Astrocyte of the spinal cord (primary cell): ENCODE measurements at regions not wholly inside any gene's neighbourhood (a gene's known extent, or its start where the extent isn't known, plus 50 kb on each side); places are given as distances from the start of the nearest gene placed in this dataset.

Experiments
- DNase-seq: peaks from one replicate; pipeline ENCODE4 v3.0.0; 2011; ENCODE audit warnings: low read depth, low spot score
- H3K4me3 ChIP-seq: 2 replicates; pipeline ENCODE4 v1.5.1; 2011; ENCODE audit warnings: low read depth, mild to moderate bottlenecking, low read length, moderate library complexity
- in situ Hi-C: cut with HindIII; loops from 2 replicates; pipeline ENCODE4 v1.10.0; 2017; ENCODE audit warnings: low sequenced_read_pairs
- TF ChIP-seq, protein P1 (sequence below): IDR thresholded peaks from 2 replicates; pipeline ENCODE4 v1.5.1; 2012; ENCODE audit warnings: low read depth, mild to moderate bottlenecking, low read length, inconsistent platforms

DNA sequence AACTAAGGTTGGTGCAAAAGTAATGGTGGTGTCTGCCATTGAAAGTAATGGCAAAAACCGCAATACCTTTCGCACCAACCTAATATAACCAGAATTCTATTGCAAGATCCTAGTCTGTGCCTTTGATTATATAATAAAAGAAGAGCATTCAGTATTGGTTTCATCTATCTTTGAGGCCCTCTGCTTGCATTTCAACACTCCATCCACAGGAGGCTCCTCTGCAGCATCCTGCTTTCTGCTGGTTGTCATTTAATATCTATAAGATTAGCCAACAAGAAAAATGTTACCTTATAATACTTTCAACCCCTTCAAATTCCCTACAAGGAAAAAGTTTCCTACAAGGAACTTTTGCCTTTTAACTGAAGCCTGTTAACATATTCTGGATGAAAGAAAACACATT is 139.2 kb downstream of the CDCA7 start:
- H3K4me3 ChIP-seq, result no peak overlapping the region
- TF ChIP-seq, protein P1, sequence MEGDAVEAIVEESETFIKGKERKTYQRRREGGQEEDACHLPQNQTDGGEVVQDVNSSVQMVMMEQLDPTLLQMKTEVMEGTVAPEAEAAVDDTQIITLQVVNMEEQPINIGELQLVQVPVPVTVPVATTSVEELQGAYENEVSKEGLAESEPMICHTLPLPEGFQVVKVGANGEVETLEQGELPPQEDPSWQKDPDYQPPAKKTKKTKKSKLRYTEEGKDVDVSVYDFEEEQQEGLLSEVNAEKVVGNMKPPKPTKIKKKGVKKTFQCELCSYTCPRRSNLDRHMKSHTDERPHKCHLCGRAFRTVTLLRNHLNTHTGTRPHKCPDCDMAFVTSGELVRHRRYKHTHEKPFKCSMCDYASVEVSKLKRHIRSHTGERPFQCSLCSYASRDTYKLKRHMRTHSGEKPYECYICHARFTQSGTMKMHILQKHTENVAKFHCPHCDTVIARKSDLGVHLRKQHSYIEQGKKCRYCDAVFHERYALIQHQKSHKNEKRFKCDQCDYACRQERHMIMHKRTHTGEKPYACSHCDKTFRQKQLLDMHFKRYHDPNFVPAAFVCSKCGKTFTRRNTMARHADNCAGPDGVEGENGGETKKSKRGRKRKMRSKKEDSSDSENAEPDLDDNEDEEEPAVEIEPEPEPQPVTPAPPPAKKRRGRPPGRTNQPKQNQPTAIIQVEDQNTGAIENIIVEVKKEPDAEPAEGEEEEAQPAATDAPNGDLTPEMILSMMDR, result peak; percentile 15
- no peak for DNase-seq
- in situ Hi-C loops, result no loop called here

DNA sequence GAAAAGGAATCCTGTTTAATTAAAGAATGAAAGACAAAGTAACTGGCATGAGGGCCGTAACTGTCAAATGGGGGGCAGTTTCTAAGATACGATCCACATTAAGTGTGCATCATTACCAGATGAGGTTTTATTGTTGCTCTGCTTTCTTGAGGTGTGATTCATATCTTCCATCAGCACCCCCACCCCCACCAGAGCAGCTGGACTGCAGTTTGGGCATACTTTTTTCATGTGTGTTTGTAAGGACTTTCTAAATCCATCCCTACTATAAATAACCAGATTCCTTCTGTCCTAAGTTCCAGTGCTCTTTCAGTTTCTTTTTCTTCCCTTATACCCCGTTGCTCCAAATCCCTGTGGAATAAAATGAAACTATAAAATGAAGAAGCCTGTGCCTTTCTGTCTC is 142.1 kb downstream of the CDCA7 start:
- no peak overlapping the region for H3K4me3 ChIP-seq
- peak; percentile 39 for DNase-seq
- TF ChIP-seq, protein P1, result no peak
- in situ Hi-C loops, result no loop called here

DNA sequence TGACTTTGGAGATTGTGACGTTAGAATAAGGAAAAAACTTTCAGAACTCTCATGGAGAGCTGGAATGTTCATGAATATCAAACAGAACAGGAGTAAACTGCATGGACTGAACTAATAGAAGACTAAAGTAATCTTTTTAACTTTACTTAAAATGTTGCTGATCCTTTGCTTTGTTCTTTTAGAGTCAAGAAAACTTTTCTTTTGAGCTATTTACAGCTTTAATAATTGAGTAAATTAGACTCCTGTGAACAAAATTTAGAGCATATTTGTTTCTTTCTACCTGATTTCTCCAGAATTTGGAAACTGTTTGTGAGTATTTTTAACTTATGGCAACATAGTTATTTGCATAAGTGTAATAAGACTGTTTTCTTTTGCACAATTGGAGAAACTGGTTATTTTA is 146.3 kb downstream of the CDCA7 start:
- in situ Hi-C loops, result no loop called here
- TF ChIP-seq, protein P1, result no peak
- H3K4me3 ChIP-seq, result no peak overlapping the region
- no peak for DNase-seq

DNA sequence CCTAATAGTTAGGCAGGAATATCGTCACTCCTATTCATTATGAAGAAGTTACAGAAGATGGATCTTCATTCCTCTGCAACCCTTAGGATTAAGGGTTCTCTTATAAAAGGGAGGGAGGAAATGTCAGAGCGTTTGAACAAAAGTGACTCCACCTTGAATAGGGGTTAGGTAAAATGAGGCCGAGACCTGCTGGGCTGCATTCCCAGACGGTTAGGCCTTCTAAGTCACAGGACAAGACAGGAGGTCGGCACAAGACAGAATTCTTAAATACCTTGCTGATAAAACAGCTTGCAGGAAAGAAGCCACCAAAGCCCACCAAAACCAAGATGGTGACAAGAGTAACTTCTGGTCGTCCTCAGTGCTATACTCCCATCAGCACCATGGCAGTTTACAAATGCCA is 147.6 kb downstream of the CDCA7 start:
- no peak for DNase-seq
- in situ Hi-C loops, result no loop called here
- H3K4me3 ChIP-seq, result no peak overlapping the region
- TF ChIP-seq, protein P1, result no peak

DNA sequence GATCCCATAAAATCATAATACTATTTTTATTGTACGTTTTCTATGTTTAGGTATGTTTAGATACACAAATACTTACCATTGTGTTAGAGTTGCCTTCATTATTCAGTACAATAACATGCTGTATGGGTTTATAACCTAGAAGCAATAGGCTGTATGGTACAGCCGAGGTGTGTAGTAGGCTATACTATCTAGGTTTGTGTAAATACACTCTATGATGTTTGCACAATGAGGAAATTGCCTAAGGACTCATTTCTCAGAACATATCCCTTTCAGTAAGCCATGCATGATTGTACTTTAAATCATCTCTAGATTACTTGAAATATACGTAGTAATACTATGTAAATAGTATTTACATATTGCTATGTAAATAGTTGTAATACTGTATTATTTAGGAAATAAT is 156.7 kb downstream of the CDCA7 start:
- no peak overlapping the region for H3K4me3 ChIP-seq
- TF ChIP-seq, protein P1, result no peak
- no peak for DNase-seq
- in situ Hi-C loops, result no loop called here

DNA sequence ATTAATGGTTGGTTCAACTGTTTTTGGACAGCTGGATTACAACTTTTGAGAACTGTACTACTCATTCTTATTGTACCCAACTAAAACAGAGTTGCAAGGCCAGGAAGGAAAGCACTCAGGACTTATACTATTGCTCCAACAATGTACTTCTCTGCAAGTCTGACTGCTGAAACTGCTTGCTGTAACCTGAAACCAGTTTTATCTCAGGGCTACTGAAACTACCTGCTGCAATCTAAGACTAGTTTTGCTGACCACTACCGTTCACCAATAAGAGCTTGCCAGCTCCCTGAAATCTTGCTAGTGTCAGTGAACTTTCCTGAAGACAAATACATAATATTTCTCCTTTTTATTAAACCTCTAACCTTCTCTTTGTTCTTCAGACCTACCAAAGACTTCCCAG is 157.3 kb downstream of the CDCA7 start:
- TF ChIP-seq, protein P1, result no peak
- no peak overlapping the region for H3K4me3 ChIP-seq
- in situ Hi-C loops, result no loop called here
- peak; percentile 10 for DNase-seq
